Natural killer cell treated with Interleukin-12 subunit alpha and Interleukin-12 subunit beta and Interleukin-15 and Interleukin-18, amount 100 ng/mL, for 72 hours (primary cell): ENCODE measurements at regions not wholly inside any gene's neighbourhood (a gene's known extent, or its start where the extent isn't known, plus 50 kb on each side); places are given as distances from the start of the nearest gene placed in this dataset.

Experiments
- ATAC-seq, 2 donors: fragments of 150-1000 bp; cut with Tn5 transposase in 1 of 2; sonication (Bioruptor Pico), chemical (Tn5 transposase) in 1 of 2; 2 replicates each; pipeline ENCODE4 v1.10.0; 2021
- DNase-seq: peaks from one replicate; pipeline ENCODE4 v3.0.0; 2022; ENCODE audit warnings: low spot score
- H3K27ac Mint-ChIP-seq, 2 donors: 1 replicate in 1 of 2; 2 replicates in 1 of 2; pipeline ENCODE4 v1.8.0; 2022; ENCODE audit warnings: mixed read lengths in 2 of 2, mild to moderate bottlenecking in 1 of 2, moderate library complexity in 1 of 2
- H3K27me3 Mint-ChIP-seq, 2 donors: 1 replicate in 1 of 2; 2 replicates in 1 of 2; pipeline ENCODE4 v1.8.0; 2022; ENCODE audit warnings: mixed read lengths in 2 of 2
- H3K36me3 Mint-ChIP-seq: one replicate; pipeline ENCODE4 v1.8.0; 2022; ENCODE audit warnings: mixed read lengths
- H3K4me1 Mint-ChIP-seq, 2 donors: 1 replicate in 1 of 2; 2 replicates in 1 of 2; pipeline ENCODE4 v1.8.0; 2022; ENCODE audit warnings: low read depth in 2 of 2, mixed read lengths in 2 of 2, mild to moderate bottlenecking in 1 of 2
- H3K4me3 Mint-ChIP-seq: one replicate; pipeline ENCODE4 v1.8.0; 2022; ENCODE audit warnings: mixed read lengths
- H3K9me3 Mint-ChIP-seq: 2 replicates; pipeline ENCODE4 v1.8.0; 2022; ENCODE audit warnings: mixed read lengths

- H3K4me3 Mint-ChIP-seq: no peak overlapping the region
- H3K4me1 Mint-ChIP-seq: no peaks in the 10 kb centered on the region
- peaks cover 2% of the 10 kb centered on the region for H3K9me3 Mint-ChIP-seq
- H3K27ac Mint-ChIP-seq: no peak overlapping the region
- ATAC-seq: no peak
- H3K36me3 Mint-ChIP-seq: no peaks in the 10 kb centered on the region
- no peak for DNase-seq
- H3K27me3 Mint-ChIP-seq: no peaks in the 10 kb centered on the region
Observed at GRCh38 chr13:78341032-78341431, 262.3 kb downstream of the POU4F1 start.

- DNase-seq (no peak), ATAC-seq (no peak)
- Mint-ChIP-seq H3K27ac (no peak overlapping the region), H3K27me3 (no peaks in the 10 kb centered on the region), H3K36me3 (no peaks in the 10 kb centered on the region), H3K9me3 (peaks cover 2% of the 10 kb centered on the region), H3K4me1 (no peaks in the 10 kb centered on the region), H3K4me3 (no peak overlapping the region)
Observed at GRCh38 chr13:78339927-78340326, 263.4 kb downstream of the POU4F1 start.

- Mint-ChIP-seq H3K27me3 (no peaks in the 10 kb centered on the region), H3K4me1 (no peaks in the 10 kb centered on the region), H3K36me3 (no peaks in the 10 kb centered on the region), H3K4me3 (no peak overlapping the region), H3K27ac (no peak overlapping the region), H3K9me3 (no peaks in the 10 kb centered on the region)
- ATAC-seq (no peak), DNase-seq (no peak)
Observed at GRCh38 chr13:78334059-78334458, 269.3 kb downstream of the POU4F1 start.

- Mint-ChIP-seq H3K27ac (no peak overlapping the region), H3K4me1 (no peaks in the 10 kb centered on the region), H3K27me3 (no peaks in the 10 kb centered on the region), H3K9me3 (no peaks in the 10 kb centered on the region), H3K4me3 (no peak overlapping the region), H3K36me3 (no peaks in the 10 kb centered on the region)
- DNase-seq (no peak), ATAC-seq (no peak)
Observed at GRCh38 chr13:78326633-78327032, 276.7 kb downstream of the POU4F1 start.

- ATAC-seq (no peak), DNase-seq (no peak)
- no peaks in the 10 kb centered on the region for H3K4me1 Mint-ChIP-seq
- H3K27me3 Mint-ChIP-seq: no peaks in the 10 kb centered on the region
- H3K36me3 Mint-ChIP-seq: no peaks in the 10 kb centered on the region
- H3K9me3 Mint-ChIP-seq: no peaks in the 10 kb centered on the region
- no peak overlapping the region for H3K4me3 Mint-ChIP-seq
- no peak overlapping the region for H3K27ac Mint-ChIP-seq
Observed at GRCh38 chr13:78325585-78325984, 277.8 kb downstream of the POU4F1 start.

- DNase-seq (no peak), ATAC-seq (no peak)
- Mint-ChIP-seq H3K36me3 (no peaks in the 10 kb centered on the region), H3K4me1 (no peaks in the 10 kb centered on the region), H3K9me3 (no peaks in the 10 kb centered on the region), H3K4me3 (no peak overlapping the region), H3K27me3 (no peaks in the 10 kb centered on the region), H3K27ac (no peak overlapping the region)
Observed at GRCh38 chr13:78323848-78324247, 279.5 kb downstream of the POU4F1 start.

- Mint-ChIP-seq H3K36me3 (no peaks in the 10 kb centered on the region), H3K9me3 (no peaks in the 10 kb centered on the region), H3K4me3 (no peak overlapping the region), H3K4me1 (no peaks in the 10 kb centered on the region), H3K27ac (no peak overlapping the region), H3K27me3 (no peaks in the 10 kb centered on the region)
- no peak for ATAC-seq
- DNase-seq: no peak
Observed at GRCh38 chr13:78323040-78323439, 280.3 kb downstream of the POU4F1 start.

- no peak overlapping the region for H3K4me3 Mint-ChIP-seq
- no peaks in the 10 kb centered on the region for H3K27me3 Mint-ChIP-seq
- no peaks in the 10 kb centered on the region for H3K36me3 Mint-ChIP-seq
- no peak overlapping the region for H3K27ac Mint-ChIP-seq
- ATAC-seq (no peak), DNase-seq (no peak)
- no peaks in the 10 kb centered on the region for H3K9me3 Mint-ChIP-seq
- H3K4me1 Mint-ChIP-seq: no peaks in the 10 kb centered on the region
Observed at GRCh38 chr13:78319101-78319627, 284.2 kb downstream of the POU4F1 start.

- H3K9me3 Mint-ChIP-seq: no peaks in the 10 kb centered on the region
- ATAC-seq (no peak), DNase-seq (no peak)
- H3K27ac Mint-ChIP-seq: no peak overlapping the region
- no peaks in the 10 kb centered on the region for H3K36me3 Mint-ChIP-seq
- no peak overlapping the region for H3K4me3 Mint-ChIP-seq
- no peaks in the 10 kb centered on the region for H3K27me3 Mint-ChIP-seq
- H3K4me1 Mint-ChIP-seq: no peaks in the 10 kb centered on the region
Observed at GRCh38 chr13:78317030-78317429, 286.3 kb downstream of the POU4F1 start.

GRCh38 chr13:78309497-78310180 is 293.7 kb downstream of the POU4F1 start:
- Mint-ChIP-seq H3K4me1 (no peaks in the 10 kb centered on the region), H3K36me3 (no peaks in the 10 kb centered on the region), H3K27ac (no peak overlapping the region), H3K27me3 (no peaks in the 10 kb centered on the region), H3K9me3 (no peaks in the 10 kb centered on the region), H3K4me3 (no peak overlapping the region)
- DNase-seq (no peak), ATAC-seq (no peak)

GRCh38 chr13:78306519-78307206 is 296.7 kb downstream of the POU4F1 start:
- no peaks in the 10 kb centered on the region for H3K36me3 Mint-ChIP-seq
- no peaks in the 10 kb centered on the region for H3K27me3 Mint-ChIP-seq
- DNase-seq (no peak), ATAC-seq (no peak)
- no peaks in the 10 kb centered on the region for H3K4me1 Mint-ChIP-seq
- H3K27ac Mint-ChIP-seq: no peak overlapping the region
- no peak overlapping the region for H3K4me3 Mint-ChIP-seq
- no peaks in the 10 kb centered on the region for H3K9me3 Mint-ChIP-seq

GRCh38 chr13:78305171-78305570 is 298.2 kb downstream of the POU4F1 start:
- H3K9me3 Mint-ChIP-seq: no peaks in the 10 kb centered on the region
- H3K4me3 Mint-ChIP-seq: no peak overlapping the region
- DNase-seq: no peak
- H3K36me3 Mint-ChIP-seq: no peaks in the 10 kb centered on the region
- ATAC-seq: no peak
- no peaks in the 10 kb centered on the region for H3K27me3 Mint-ChIP-seq
- H3K27ac Mint-ChIP-seq: no peak overlapping the region
- H3K4me1 Mint-ChIP-seq: no peaks in the 10 kb centered on the region

- Mint-ChIP-seq H3K36me3 (no peaks in the 10 kb centered on the region), H3K4me1 (no peaks in the 10 kb centered on the region), H3K4me3 (no peak overlapping the region), H3K27ac (no peak overlapping the region), H3K27me3 (no peaks in the 10 kb centered on the region), H3K9me3 (no peaks in the 10 kb centered on the region)
- no peak for ATAC-seq
- DNase-seq: no peak
Observed at GRCh38 chr13:78299832-78300623, 303.3 kb downstream of the POU4F1 start.

GRCh38 chr13:78298657-78299056 is 304.7 kb downstream of the POU4F1 start:
- Mint-ChIP-seq H3K27me3 (no peaks in the 10 kb centered on the region), H3K9me3 (no peaks in the 10 kb centered on the region), H3K36me3 (no peaks in the 10 kb centered on the region), H3K4me1 (no peaks in the 10 kb centered on the region), H3K27ac (no peak overlapping the region), H3K4me3 (no peak overlapping the region)
- ATAC-seq: no peak
- no peak for DNase-seq
